Colon (tissue), 2 donors: ENCODE measurements at regions not wholly inside any gene's neighbourhood (a gene's known extent, or its start where the extent isn't known, plus 50 kb on each side); places are given as distances from the start of the nearest gene placed in this dataset.
"Not testable (repeated sequence)": the region's sequence is repeated elsewhere in the genome, so short reads cannot be mapped to it uniquely, and the experiment has no call there.

Experiments used
- FAIRE-seq: peaks from 2 replicates; lab custom pipeline; 2012; peaks lifted over from hg19 to GRCh38; lab: Jason Lieb, UNC
- donor health status: control.
- donor health status: control.

- FAIRE-seq, result not testable (repeated sequence)
These were observed 51.3 kb upstream of the RIOK2 start for GRCh38 chr5:97234380-97234779.

GRCh38 chr5:97242341-97242740, 59.3 kb upstream of the RIOK2 start:
- FAIRE-seq, result no peak

- FAIRE-seq, result no peak
These were observed 60.3 kb upstream of the RIOK2 start for GRCh38 chr5:97243353-97243752.

DNA sequence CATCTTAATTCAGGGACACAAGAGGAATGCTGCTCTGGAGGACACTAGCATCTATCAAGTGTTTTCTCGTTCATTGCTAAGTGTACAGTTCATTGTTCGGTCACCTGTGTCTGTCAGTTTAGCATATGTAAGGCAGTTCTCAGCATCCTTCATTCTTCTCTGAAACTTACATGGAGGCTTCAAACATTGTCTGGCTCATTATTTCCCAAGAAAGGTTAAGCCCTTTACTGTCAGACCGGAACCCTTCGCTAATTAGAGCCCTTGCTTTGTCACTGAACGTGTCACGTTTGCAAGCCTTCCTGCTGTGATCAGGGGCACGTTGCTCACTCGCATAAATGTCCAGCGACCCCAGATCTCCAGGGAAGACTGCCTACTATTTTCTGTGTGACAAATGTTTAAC, 62.3 kb upstream of the RIOK2 start:
- no peak for FAIRE-seq

DNA sequence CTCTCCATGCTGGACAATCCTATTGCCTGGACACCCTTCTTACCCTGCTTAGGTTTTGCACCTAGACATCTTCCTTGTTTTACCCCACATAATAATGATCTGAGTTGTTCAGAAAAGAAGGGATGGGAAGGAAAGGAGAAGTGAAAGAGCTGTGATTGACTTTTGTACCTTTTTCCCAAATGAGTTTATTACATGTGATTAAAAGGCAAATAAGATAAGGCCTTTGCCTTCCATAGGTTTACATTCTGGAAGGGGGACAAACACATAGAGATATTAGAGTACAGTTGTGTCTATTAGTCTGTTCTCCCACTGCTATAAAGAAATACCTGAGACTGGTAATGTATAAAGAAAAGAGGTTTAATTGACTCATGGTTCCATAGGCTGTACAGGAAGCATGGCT, 67.1 kb upstream of the RIOK2 start:
- FAIRE-seq, result no peak

DNA sequence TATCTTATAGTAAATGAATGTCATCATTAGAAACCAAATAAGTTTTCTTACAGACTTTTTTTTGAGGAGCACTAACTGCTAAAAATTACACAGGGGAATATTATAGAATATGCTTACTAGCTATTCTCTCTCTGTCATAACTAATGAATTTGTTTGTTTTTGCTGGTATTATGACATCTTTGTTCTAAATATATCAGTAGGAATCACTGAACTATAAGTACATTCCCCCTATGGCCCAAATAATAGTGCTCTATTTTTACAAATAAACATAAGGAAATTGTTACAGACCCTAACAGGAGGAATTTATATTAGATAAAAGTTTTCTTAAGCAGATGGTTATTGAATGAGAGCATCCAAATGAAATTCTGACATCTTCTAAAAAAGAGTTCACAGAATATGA, 83.0 kb upstream of the RIOK2 start:
- no peak for FAIRE-seq

DNA sequence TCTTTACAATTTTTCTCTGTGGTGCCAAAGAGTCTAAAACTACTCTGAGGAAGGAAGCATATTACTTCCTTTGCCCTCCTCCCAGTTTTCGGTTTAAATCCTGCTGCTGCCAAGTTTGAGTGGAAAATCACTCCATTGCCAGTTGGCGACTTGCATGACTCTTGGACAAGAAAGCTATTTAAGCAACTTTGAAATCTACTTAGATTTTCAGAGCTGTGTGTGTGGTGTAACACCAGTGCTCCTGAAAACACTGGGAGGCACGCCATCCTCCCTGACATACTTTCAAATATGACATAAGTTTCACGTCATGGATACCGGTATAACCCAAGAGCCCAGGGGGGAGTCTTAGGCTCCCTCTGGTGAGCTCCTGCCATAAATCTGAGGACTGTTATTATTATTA, 83.5 kb upstream of the RIOK2 start:
- FAIRE-seq, result no peak

DNA sequence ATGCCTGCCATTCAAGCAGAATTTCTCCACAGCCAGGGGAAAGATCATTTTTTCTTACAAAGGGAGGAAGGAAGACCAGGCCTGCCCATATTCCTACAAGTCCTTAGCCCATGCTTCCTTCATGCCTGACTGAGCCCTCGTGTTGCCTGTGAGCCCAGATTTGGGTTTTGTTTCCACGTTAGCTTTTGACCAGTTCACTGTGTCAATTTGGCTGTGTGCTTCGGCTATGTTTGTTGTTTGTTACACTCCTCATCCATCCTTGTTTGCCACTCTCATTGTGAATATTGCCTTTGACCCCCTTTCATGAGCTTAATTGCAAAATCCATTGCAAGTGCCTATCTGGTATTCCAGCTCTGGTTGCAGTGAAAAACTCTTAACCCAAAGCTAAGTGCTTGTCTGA, 84.7 kb upstream of the RIOK2 start:
- FAIRE-seq, result no peak

GRCh38 chr5:97276474-97277120, 93.5 kb upstream of the RIOK2 start:
- FAIRE-seq, result no peak

GRCh38 chr5:97281257-97281656, 98.2 kb upstream of the RIOK2 start:
- FAIRE-seq, result no peak

- FAIRE-seq, result no peak
These were observed 114.1 kb upstream of the RIOK2 start for GRCh38 chr5:97297063-97297703.

DNA sequence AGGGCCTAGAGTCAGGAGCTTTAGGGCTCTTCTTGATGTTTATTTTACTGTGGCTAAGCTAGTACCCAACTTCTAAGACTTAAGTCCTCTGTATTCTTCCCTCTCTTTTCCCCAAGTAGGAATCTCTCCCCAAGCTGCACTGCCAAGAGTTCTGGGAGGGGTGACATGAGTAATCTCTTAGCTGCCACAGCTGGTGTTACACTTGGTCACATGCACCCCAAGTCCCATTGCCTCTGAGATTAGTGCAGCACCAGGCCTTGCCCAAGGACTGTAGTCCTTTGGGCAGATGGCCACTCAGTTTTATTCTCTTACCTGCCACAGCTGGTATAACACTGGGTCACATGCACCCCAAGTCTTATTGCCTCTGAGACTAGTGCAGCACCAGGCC, 114.7 kb upstream of the RIOK2 start:
- no peak for FAIRE-seq

GRCh38 chr5:97301181-97301580, 118.1 kb upstream of the RIOK2 start:
- not testable (repeated sequence) for FAIRE-seq

DNA sequence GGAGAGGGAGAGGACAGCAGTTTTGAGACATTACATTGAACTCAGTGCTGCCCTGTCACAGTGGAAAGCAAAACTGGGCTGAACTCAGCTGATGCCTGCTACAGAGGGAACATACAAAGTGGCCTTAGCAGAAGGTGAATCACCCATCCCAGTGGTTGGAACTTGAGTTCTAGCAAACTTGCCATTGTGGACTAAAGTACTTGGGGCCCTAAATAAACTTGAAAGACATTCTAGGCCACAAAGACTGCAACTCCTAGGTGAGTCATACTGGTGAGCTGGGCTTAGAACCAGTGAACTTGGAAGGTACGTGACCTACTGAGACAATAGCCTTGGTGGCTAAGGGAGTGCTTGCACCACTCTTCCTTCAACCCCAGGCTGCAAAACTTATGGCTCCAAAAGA, 155.7 kb upstream of the RIOK2 start:
- FAIRE-seq, result no peak

GRCh38 chr5:97355775-97356174, 172.7 kb upstream of the RIOK2 start:
- FAIRE-seq, result no peak

GRCh38 chr5:97363577-97363976, 180.5 kb upstream of the RIOK2 start:
- FAIRE-seq, result no peak

DNA sequence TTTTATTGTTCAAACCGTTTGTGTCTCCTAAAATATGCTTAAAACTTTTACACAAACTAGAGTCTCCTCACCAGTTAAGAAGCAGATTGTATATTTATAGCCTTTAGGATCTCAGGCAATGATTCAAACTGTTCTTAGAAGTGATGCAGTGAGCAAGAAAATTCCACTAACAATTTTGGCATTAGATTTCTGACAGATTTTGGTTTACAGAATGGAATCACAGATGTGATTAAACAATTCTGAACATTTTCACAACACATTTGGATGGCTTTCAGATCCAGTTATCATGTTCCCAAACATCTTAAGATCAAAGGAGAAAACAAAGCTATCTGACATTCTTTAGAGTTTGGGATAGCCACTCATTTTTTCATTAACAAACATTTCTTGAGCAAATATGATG, 181.7 kb upstream of the RIOK2 start:
- no peak for FAIRE-seq

DNA sequence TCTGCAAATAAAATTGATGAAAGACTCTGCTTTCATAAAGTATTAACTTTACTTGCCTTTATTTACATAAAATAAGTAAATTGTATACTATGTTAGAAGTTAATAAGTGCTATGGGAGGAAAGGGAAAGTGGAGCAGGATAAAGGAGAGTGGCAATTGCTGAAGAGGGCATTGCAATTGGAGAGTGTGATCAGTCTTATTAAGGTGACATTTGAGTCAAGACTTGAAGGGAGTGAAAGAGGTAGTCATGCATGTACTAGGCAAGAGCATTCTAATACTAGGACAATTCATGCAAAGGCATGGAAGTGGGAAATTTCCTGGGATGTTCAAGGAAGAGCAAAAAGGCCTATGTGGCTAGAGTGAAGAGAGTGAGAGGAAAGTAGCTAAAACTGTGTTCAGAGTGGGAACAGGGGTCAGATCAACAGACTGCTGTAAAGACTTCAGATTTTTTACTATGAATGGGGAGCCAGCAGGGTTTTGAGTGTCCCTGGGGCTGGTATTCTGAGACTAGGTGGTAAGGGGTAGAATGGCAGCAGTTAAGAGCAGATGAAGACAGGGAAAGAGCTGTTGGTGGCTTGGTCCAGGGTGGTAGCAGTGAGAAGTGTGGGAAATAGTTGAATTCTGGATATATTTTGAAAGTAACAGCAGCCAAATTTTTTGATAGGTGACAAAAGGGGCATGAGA, 182.3 kb upstream of the RIOK2 start:
- FAIRE-seq, result no peak

DNA sequence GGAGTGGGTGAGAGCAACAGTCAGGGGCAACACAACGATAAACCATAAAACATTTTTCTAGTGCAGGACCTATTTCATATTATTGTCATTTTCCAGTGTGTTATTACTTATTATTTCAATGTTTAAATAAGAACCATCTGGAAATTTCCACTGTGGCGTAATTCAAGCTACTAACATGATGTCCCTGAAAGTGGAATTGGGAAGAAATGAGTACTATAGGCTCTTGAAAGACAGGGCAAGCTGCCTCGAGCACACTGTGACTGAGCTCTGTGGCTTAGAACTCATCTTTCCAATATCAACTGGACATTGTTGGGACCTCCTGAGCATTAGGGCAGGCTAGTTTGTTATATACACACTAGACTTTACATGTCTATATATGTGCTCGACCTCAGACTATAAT, 182.9 kb upstream of the RIOK2 start:
- FAIRE-seq, result no peak

DNA sequence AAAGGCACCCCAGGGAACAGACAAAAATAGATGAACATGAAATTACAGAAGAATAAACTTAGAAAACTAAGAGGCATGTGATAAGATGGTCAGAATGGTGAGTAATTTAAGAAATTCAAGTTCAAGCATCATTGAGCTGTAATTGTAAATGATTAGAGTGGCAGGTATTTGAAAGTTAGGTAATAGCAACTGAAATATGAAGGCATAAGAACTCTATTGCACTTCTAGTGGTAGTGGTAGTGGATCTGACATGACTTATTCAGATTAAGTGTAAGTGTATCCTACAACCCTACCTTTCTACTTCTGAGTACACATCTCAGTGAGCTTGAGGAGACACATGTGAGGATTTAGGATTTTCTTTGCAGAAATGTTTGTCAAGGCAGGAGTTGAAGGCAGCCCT, 192.9 kb upstream of the RIOK2 start:
- FAIRE-seq, result no peak

GRCh38 chr5:97377582-97377981, 194.5 kb upstream of the RIOK2 start:
- no peak for FAIRE-seq

DNA sequence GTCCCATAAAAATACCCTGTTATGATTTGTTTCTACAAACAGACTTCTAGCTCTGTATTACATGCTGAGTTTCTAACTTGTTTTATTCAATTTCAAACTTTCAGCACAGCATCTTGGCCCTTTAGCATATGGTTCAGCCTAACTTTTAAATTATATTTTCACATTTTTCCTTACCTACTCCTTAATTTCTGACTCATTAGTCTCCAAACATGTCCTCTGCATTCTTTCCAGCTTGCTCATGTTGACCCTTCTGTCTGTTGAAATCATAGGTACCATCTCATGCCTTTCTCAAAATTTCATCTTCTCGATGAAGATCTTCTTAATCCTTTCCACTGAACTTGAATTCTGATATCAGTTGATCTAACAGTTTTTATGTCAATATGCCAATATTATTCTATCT, 200.9 kb upstream of the RIOK2 start:
- no peak for FAIRE-seq

- no peak for FAIRE-seq
These were observed 205.7 kb upstream of the RIOK2 start for GRCh38 chr5:97388794-97389193.

DNA sequence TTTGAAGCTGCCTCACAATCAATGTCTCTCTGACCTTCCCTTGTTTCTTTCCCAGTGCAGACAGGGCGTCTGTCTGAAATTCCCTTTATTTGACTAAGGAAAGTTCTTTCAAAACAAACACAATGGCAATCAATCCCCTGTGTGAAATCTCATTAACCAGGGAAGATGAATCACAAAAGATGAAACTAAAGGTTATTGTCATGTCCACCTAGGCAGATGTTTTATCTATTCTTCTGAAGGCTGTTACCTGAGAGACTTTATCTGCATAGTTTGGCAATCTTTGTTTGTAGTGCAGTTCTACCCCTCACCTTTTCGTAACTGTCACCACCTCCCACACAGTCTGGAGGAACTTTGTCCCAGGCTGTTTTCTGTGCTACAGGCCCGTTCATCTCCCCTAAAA, 217.5 kb upstream of the RIOK2 start:
- no peak for FAIRE-seq
